Upper lobe of left lung (tissue), 4 donors: ENCODE measurements at regions not wholly inside any gene's neighbourhood (a gene's known extent, or its start where the extent isn't known, plus 50 kb on each side); places are given as distances from the start of the nearest gene placed in this dataset.

Source experiments
- CTCF ChIP-seq, 6 experiments: fragments of 450-650 bp in 4 of 6; fragments of 200-600 bp in 2 of 6; sonication (generic) in 2 of 6; IDR thresholded peaks; one replicate each; pipeline ENCODE4 v1.5.1; 2016 to 2019; ENCODE audit warnings: antibody characterized with exemption in 6 of 6
- POLR2A ChIP-seq, 4 donors: fragments of 450-650 bp; IDR thresholded peaks; one replicate each; pipeline ENCODE4 v1.5.1; 2016 to 2017; ENCODE audit warnings: antibody characterized with exemption in 4 of 4, mild to moderate bottlenecking in 2 of 4

GRCh38 chr3:83882701-83883100 lies 1076.1 kb upstream of the CADM2 start:
- TF ChIP-seq CTCF (IDR thresholded peaks at IDR 0.05) (no peak), POLR2A (IDR thresholded peaks at IDR 0.05) (no peak)
